ENCODE measurements at regions not wholly inside any gene's neighbourhood (a gene's known extent, or its start where the extent isn't known, plus 50 kb on each side); places are given as distances from the start of the nearest gene placed in this dataset.

GRCh38 chr16:50984688-50985087, 166.4 kb downstream of the SALL1 start:
- Histone ChIP-seq H3K9ac (ENCODE audit: low read depth, low read length) (no peak overlapping the region), H4K20me1 (ENCODE audit: insufficient read depth, low read length) (no peaks in the 10 kb centered on the region), H3K4me1 (ENCODE audit: insufficient read depth, low read length) (no peaks in the 10 kb centered on the region), H3K4me2 (ENCODE audit: insufficient read depth, low read length) (no peak overlapping the region), H3K9me3 (ENCODE audit: insufficient read depth, low read length, severe bottlenecking) (no peaks in the 10 kb centered on the region), H3K4me3 (ENCODE audit: low read depth in 1 of 2, low read length in 2 of 2) (no peak overlapping the region), H3K79me2 (ENCODE audit: insufficient read depth, low read length) (no peaks in the 10 kb centered on the region), H2AFZ (ENCODE audit: low read depth, low read length) (no peak overlapping the region), H3K36me3 (ENCODE audit: insufficient read depth, low read length) (no peaks in the 10 kb centered on the region), H3K27me3 (ENCODE audit: insufficient read depth, low read length, poor library complexity) (no peaks in the 10 kb centered on the region), H3K27ac (ENCODE audit: low read length) (no peak overlapping the region)
- ATAC-seq (ENCODE audit: insufficient read depth, low read depth) (no peak), DNase-seq (no peak)
- TF ChIP-seq CTCF (IDR thresholded peaks at IDR 0.05; ENCODE audit: borderline replicate concordance, extremely low read depth, low read length, poor library complexity, severe bottlenecking), result no peak
- no peak for TF ChIP-seq EZH2 (IDR thresholded peaks at IDR 0.05; ENCODE audit: borderline replicate concordance, low read depth, low read length, severe bottlenecking)

GRCh38 chr16:50982808-50983207, 168.3 kb downstream of the SALL1 start:
- no peaks in the 10 kb centered on the region for H3K9me3 ChIP-seq (ENCODE audit: insufficient read depth, low read length, severe bottlenecking)
- no peaks in the 10 kb centered on the region for H3K79me2 ChIP-seq (ENCODE audit: insufficient read depth, low read length)
- H3K4me2 ChIP-seq (ENCODE audit: insufficient read depth, low read length), result no peak overlapping the region
- H3K27me3 ChIP-seq (ENCODE audit: insufficient read depth, low read length, poor library complexity), result no peaks in the 10 kb centered on the region
- no peak for DNase-seq
- no peak for TF ChIP-seq EZH2 (IDR thresholded peaks at IDR 0.05; ENCODE audit: borderline replicate concordance, low read depth, low read length, severe bottlenecking)
- TF ChIP-seq CTCF (IDR thresholded peaks at IDR 0.05; ENCODE audit: borderline replicate concordance, extremely low read depth, low read length, poor library complexity, severe bottlenecking), result no peak
- H4K20me1 ChIP-seq (ENCODE audit: insufficient read depth, low read length), result no peaks in the 10 kb centered on the region
- H3K9ac ChIP-seq (ENCODE audit: low read depth, low read length), result no peak overlapping the region
- H3K4me1 ChIP-seq (ENCODE audit: insufficient read depth, low read length), result no peaks in the 10 kb centered on the region
- no peak overlapping the region for H2AFZ ChIP-seq (ENCODE audit: low read depth, low read length)
- ATAC-seq (ENCODE audit: insufficient read depth, low read depth), result no peak
- no peaks in the 10 kb centered on the region for H3K36me3 ChIP-seq (ENCODE audit: insufficient read depth, low read length)
- no peak overlapping the region for H3K4me3 ChIP-seq (ENCODE audit: low read depth in 1 of 2, low read length in 2 of 2)
- no peak overlapping the region for H3K27ac ChIP-seq (ENCODE audit: low read length)

- ATAC-seq (ENCODE audit: insufficient read depth, low read depth) (no peak), DNase-seq (no peak)
- Histone ChIP-seq H3K4me1 (ENCODE audit: insufficient read depth, low read length) (no peaks in the 10 kb centered on the region), H3K4me2 (ENCODE audit: insufficient read depth, low read length) (no peak overlapping the region), H3K4me3 (ENCODE audit: low read depth in 1 of 2, low read length in 2 of 2) (no peak overlapping the region), H4K20me1 (ENCODE audit: insufficient read depth, low read length) (no peaks in the 10 kb centered on the region), H3K27me3 (ENCODE audit: insufficient read depth, low read length, poor library complexity) (no peaks in the 10 kb centered on the region), H3K79me2 (ENCODE audit: insufficient read depth, low read length) (no peaks in the 10 kb centered on the region), H2AFZ (ENCODE audit: low read depth, low read length) (no peak overlapping the region), H3K27ac (ENCODE audit: low read length) (no peak overlapping the region), H3K36me3 (ENCODE audit: insufficient read depth, low read length) (no peaks in the 10 kb centered on the region), H3K9me3 (ENCODE audit: insufficient read depth, low read length, severe bottlenecking) (no peaks in the 10 kb centered on the region), H3K9ac (ENCODE audit: low read depth, low read length) (no peak overlapping the region)
- no peak for TF ChIP-seq EZH2 (IDR thresholded peaks at IDR 0.05; ENCODE audit: borderline replicate concordance, low read depth, low read length, severe bottlenecking)
- no peak for TF ChIP-seq CTCF (IDR thresholded peaks at IDR 0.05; ENCODE audit: borderline replicate concordance, extremely low read depth, low read length, poor library complexity, severe bottlenecking)
Measured at GRCh38 chr16:50981951-50982350, 169.1 kb downstream of the SALL1 start.

GRCh38 chr16:50980666-50981065, 170.4 kb downstream of the SALL1 start:
- Histone ChIP-seq H3K4me2 (ENCODE audit: insufficient read depth, low read length) (no peak overlapping the region), H3K27me3 (ENCODE audit: insufficient read depth, low read length, poor library complexity) (no peaks in the 10 kb centered on the region), H2AFZ (ENCODE audit: low read depth, low read length) (no peak overlapping the region), H4K20me1 (ENCODE audit: insufficient read depth, low read length) (no peaks in the 10 kb centered on the region), H3K36me3 (ENCODE audit: insufficient read depth, low read length) (no peaks in the 10 kb centered on the region), H3K79me2 (ENCODE audit: insufficient read depth, low read length) (no peaks in the 10 kb centered on the region), H3K9me3 (ENCODE audit: insufficient read depth, low read length, severe bottlenecking) (no peaks in the 10 kb centered on the region), H3K4me3 (ENCODE audit: low read depth in 1 of 2, low read length in 2 of 2) (no peak overlapping the region), H3K9ac (ENCODE audit: low read depth, low read length) (no peak overlapping the region), H3K27ac (ENCODE audit: low read length) (no peak overlapping the region), H3K4me1 (ENCODE audit: insufficient read depth, low read length) (no peaks in the 10 kb centered on the region)
- ATAC-seq (ENCODE audit: insufficient read depth, low read depth) (no peak), DNase-seq (no peak)
- TF ChIP-seq EZH2 (IDR thresholded peaks at IDR 0.05; ENCODE audit: borderline replicate concordance, low read depth, low read length, severe bottlenecking), result no peak
- TF ChIP-seq CTCF (IDR thresholded peaks at IDR 0.05; ENCODE audit: borderline replicate concordance, extremely low read depth, low read length, poor library complexity, severe bottlenecking), result no peak

Data from DND-41 (cell line).